ENCODE measurements at regions not wholly inside any gene's neighbourhood (a gene's known extent, or its start where the extent isn't known, plus 50 kb on each side); places are given as distances from the start of the nearest gene placed in this dataset.

GRCh38 chr14:48584031-48584430 is 908.6 kb upstream of the MDGA2 start:
- DNase-seq: no peak

GRCh38 chr14:48582938-48583337 is 907.5 kb upstream of the MDGA2 start:
- DNase-seq: no peak
- no peak for ATAC-seq
- H3K9me3 ChIP-seq: no peaks in the 10 kb centered on the region
- H3K36me3 ChIP-seq: no peaks in the 10 kb centered on the region
- no peak for TF ChIP-seq POLR2A (IDR thresholded peaks at IDR 0.05)
- H3K4me1 ChIP-seq: no peaks in the 10 kb centered on the region
- H3K4me3 ChIP-seq: no peak overlapping the region
- in situ Hi-C loops (cut with MboI; ENCODE audit: low sequenced_read_pairs in 4 of 4) (no loop called here), intact Hi-C loops (cut with DNase I; ENCODE audit: low total_unique reads) (no loop called here)
- no peak overlapping the region for H3K27ac ChIP-seq
- H3K27me3 ChIP-seq: no peaks in the 10 kb centered on the region

More at GRCh38 chr14:48584031-48584430, 908.6 kb upstream of the MDGA2 start:
- in situ Hi-C loops (cut with MboI; ENCODE audit: low sequenced_read_pairs in 4 of 4): no loop called here
- Histone ChIP-seq H3K27ac (no peak overlapping the region), H3K27me3 (no peaks in the 10 kb centered on the region), H3K4me1 (no peaks in the 10 kb centered on the region), H3K4me3 (no peak overlapping the region), H3K9me3 (no peaks in the 10 kb centered on the region), H3K36me3 (no peaks in the 10 kb centered on the region)
- TF ChIP-seq POLR2A (IDR thresholded peaks at IDR 0.05): no peak
- no peak for TF ChIP-seq CTCF (IDR thresholded peaks at IDR 0.05 in 4 of 5, conservative IDR thresholded peaks at IDR 0.05 in 1 of 5)
- ATAC-seq: no peak
- intact Hi-C loops (cut with DNase I; ENCODE audit: low total_unique reads): no loop called here

GRCh38 chr14:48580692-48581091 is 905.3 kb upstream of the MDGA2 start:
- Histone ChIP-seq H3K9me3 (no peaks in the 10 kb centered on the region), H3K27ac (no peak overlapping the region), H3K27me3 (no peaks in the 10 kb centered on the region), H3K4me3 (no peak overlapping the region), H3K36me3 (no peaks in the 10 kb centered on the region), H3K4me1 (no peaks in the 10 kb centered on the region)
- ATAC-seq (no peak), DNase-seq (no peak)
- in situ Hi-C loops (cut with MboI; ENCODE audit: low sequenced_read_pairs in 4 of 4): no loop called here
- TF ChIP-seq POLR2A (IDR thresholded peaks at IDR 0.05) (no peak), CTCF (IDR thresholded peaks at IDR 0.05 in 4 of 5, conservative IDR thresholded peaks at IDR 0.05 in 1 of 5) (no peak)
- intact Hi-C loops (cut with DNase I; ENCODE audit: low total_unique reads): no loop called here

- in situ Hi-C loops (cut with MboI; ENCODE audit: low sequenced_read_pairs in 4 of 4) (no loop called here), intact Hi-C loops (cut with DNase I; ENCODE audit: low total_unique reads) (no loop called here)
- no peak for TF ChIP-seq CTCF (IDR thresholded peaks at IDR 0.05 in 4 of 5, conservative IDR thresholded peaks at IDR 0.05 in 1 of 5)
- TF ChIP-seq POLR2A (IDR thresholded peaks at IDR 0.05): no peak
- H3K4me1 ChIP-seq: no peaks in the 10 kb centered on the region
- no peak for ATAC-seq
- no peak overlapping the region for H3K4me3 ChIP-seq
- no peaks in the 10 kb centered on the region for H3K36me3 ChIP-seq
- H3K9me3 ChIP-seq: no peaks in the 10 kb centered on the region
- H3K27ac ChIP-seq: no peak overlapping the region
- no peaks in the 10 kb centered on the region for H3K27me3 ChIP-seq
- no peak for DNase-seq
Observed at GRCh38 chr14:48575772-48576171, 900.4 kb upstream of the MDGA2 start.

GRCh38 chr14:48568688-48569087 is 893.3 kb upstream of the MDGA2 start:
- intact Hi-C loops (cut with DNase I; ENCODE audit: low total_unique reads): no loop called here
- H3K36me3 ChIP-seq: no peaks in the 10 kb centered on the region
- ATAC-seq (no peak), DNase-seq (no peak)
- in situ Hi-C loops (cut with MboI; ENCODE audit: low sequenced_read_pairs in 4 of 4): no loop called here
- no peak overlapping the region for H3K27ac ChIP-seq
- no peak overlapping the region for H3K4me3 ChIP-seq
- H3K4me1 ChIP-seq: no peaks in the 10 kb centered on the region
- TF ChIP-seq POLR2A (IDR thresholded peaks at IDR 0.05) (no peak), CTCF (IDR thresholded peaks at IDR 0.05 in 4 of 5, conservative IDR thresholded peaks at IDR 0.05 in 1 of 5) (no peak)
- peaks cover 0 to 3% (median 0%) of the 10 kb centered on the region in 3 donors for H3K9me3 ChIP-seq
- H3K27me3 ChIP-seq: no peaks in the 10 kb centered on the region

All from gastrocnemius medialis (tissue), 4 donors.